ENCODE measurements at regions not wholly inside any gene's neighbourhood (a gene's known extent, or its start where the extent isn't known, plus 50 kb on each side); places are given as distances from the start of the nearest gene placed in this dataset.

- RAD21 ChIA-PET (ENCODE audit: unreplicated experiment) = interaction anchor here (1.4 kb wide), 1 partner anchor 9 kb away, joined by 4 read pairs; no protein-coding TSS in a partner anchor
- intact Hi-C loops (cut with micrococcal nuclease; ENCODE audit: unreplicated experiment) = no loop called here
- TF ChIP-seq ZNF687 (IDR thresholded peaks at IDR 0.05) (no peak), RUNX3 (IDR thresholded peaks at IDR 0.05; ENCODE audit: low read length) (no peak), KAT2A (conservative IDR thresholded peaks at IDR 0.05; ENCODE audit: control insufficient read depth, low read depth, low read length) (no peak), TARDBP (IDR thresholded peaks at IDR 0.05; ENCODE audit: borderline replicate concordance) (no peak), RELB (IDR thresholded peaks at IDR 0.05; ENCODE audit: low read depth) (no peak), ZBTB33 (IDR thresholded peaks at IDR 0.05) (no peak), SKIL (IDR thresholded peaks at IDR 0.05; ENCODE audit: low read depth, poor library complexity, severe bottlenecking) (no peak), DPF2 (IDR thresholded peaks at IDR 0.05) (no peak), NFYA (IDR thresholded peaks at IDR 0.05; ENCODE audit: borderline replicate concordance, low read depth, low read length) (no peak), RCOR1 (conservative IDR thresholded peaks at IDR 0.05; ENCODE audit: low read depth, low read length) (no peak), E2F8 (IDR thresholded peaks at IDR 0.05; ENCODE audit: low read depth, partially characterized antibody) (no peak), ZZZ3 (IDR thresholded peaks at IDR 0.05; ENCODE audit: control insufficient read depth, insufficient read length, low read depth) (no peak)
Measured at GRCh38 chr13:80502359-80502758, 161.4 kb upstream of the SPRY2 start.

More at GRCh38 chr13:80502359-80502758, 161.4 kb upstream of the SPRY2 start:
- no peak overlapping the region for H3K27ac ChIP-seq (ENCODE audit: control insufficient read depth, insufficient read depth)
- H2AFZ ChIP-seq (ENCODE audit: control insufficient read depth, low read depth, low read length) = no peak overlapping the region
- no peaks in the 10 kb centered on the region for H3K27me3 ChIP-seq (replicated peaks in 1 of 2; ENCODE audit: control insufficient read depth in 2 of 2, insufficient read depth in 2 of 2, low read length in 1 of 2)
- no peaks in the 10 kb centered on the region for H3K79me2 ChIP-seq (ENCODE audit: control insufficient read depth, insufficient read depth, low read length)
- no peaks in the 10 kb centered on the region for H3K36me3 ChIP-seq (ENCODE audit: control insufficient read depth in 2 of 2, insufficient read depth in 2 of 2, low read length in 1 of 2)
- in situ Hi-C loops (cut with MboI) = no loop called here
- ChIA-PET CTCF (interaction anchor here (0.8 to 2.5 kb wide), 4 partner anchors 10 to 920 kb away, joined by 3 to 8 read pairs (median 4); no protein-coding TSS in a partner anchor), POLR2A (interaction anchor here (0.7 to 1.6 kb wide), 4 partner anchors 10 to 31 kb away, joined by 3 to 4 read pairs (median 3); no protein-coding TSS in a partner anchor), SMC1A (ENCODE audit: uncharacterized antibody, unreplicated experiment) (interaction anchor here (1.0 to 2.1 kb wide), 10 partner anchors 9 to 241 kb away, joined by 3 to 7 read pairs (median 4); no protein-coding TSS in a partner anchor)
- H3K4me1 ChIP-seq (ENCODE audit: control insufficient read depth, insufficient read depth, low read length) = no peaks in the 10 kb centered on the region
- no peak overlapping the region for H3K4me3 ChIP-seq
- BruUV-seq (replicated peaks) = no TSS peak
- ATAC-seq = no peak
- no peak for FAIRE-seq
- no peak overlapping the region for H3K4me2 ChIP-seq (ENCODE audit: control insufficient read depth, insufficient read depth)
- DNase-seq (ENCODE audit: low read depth, low spot score) = no peak
- no peaks in the 10 kb centered on the region for H3K9me3 ChIP-seq (replicated peaks; ENCODE audit: control insufficient read depth, insufficient read depth, low read length)
- H3K9ac ChIP-seq (ENCODE audit: control insufficient read depth, insufficient read depth, low read length) = no peak overlapping the region
- no peaks in the 10 kb centered on the region for H4K20me1 ChIP-seq (ENCODE audit: control insufficient read depth, insufficient read depth)

Measured in GM12878 (cell line).